AG09319 (cell line): ENCODE measurements at regions not wholly inside any gene's neighbourhood (a gene's known extent, or its start where the extent isn't known, plus 50 kb on each side); places are given as distances from the start of the nearest gene placed in this dataset.

Experiments used
- DNase-seq: peaks from one replicate; pipeline ENCODE4 v3.0.0-alpha.2; 2010; ENCODE audit warnings: low read depth; ENCODE audit errors: extremely low read depth
- CTCF ChIP-seq: IDR thresholded peaks from 2 replicates; pipeline ENCODE4 v1.5.1; 2011; ENCODE audit warnings: low read depth, mild to moderate bottlenecking, inconsistent platforms, low read length, moderate library complexity

GRCh38 chr12:132428936-132429601 is 60.9 kb upstream of the FBRSL1 start:
- DNase-seq, result no peak
- no peak for TF ChIP-seq CTCF

GRCh38 chr12:132427999-132428935 is 61.7 kb upstream of the FBRSL1 start:
- no peak for TF ChIP-seq CTCF
- DNase-seq, result no peak

DNA sequence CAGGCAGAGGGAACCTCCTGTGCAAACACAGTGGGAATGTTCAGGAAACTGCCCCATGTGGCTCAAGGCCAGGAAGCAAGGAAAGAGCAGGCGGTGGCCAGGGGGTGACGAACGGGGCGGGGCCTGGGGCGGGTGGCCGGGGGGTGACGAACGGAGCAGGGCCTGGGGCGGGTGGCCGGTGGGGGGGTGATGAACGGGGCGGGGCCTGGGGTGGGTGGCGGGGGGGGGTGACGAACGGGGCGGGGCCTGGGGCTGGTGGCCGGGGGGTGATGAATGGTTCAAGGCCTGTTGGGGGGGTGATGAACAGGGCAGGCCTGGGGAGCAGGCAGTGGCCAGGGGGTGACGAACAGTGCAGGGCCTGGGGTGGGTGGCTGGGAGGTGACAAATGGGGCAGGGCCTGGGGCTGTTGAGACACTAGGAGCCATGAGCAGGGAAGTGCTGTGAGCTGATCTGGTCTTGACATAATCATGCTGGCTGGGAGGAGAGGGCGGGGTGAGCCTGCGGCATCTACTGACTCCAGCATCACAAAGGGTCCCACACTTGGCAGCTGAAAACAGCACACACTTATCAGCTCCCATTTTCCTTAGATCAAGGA is 62.7 kb upstream of the FBRSL1 start:
- TF ChIP-seq CTCF, result no peak
- no peak for DNase-seq

DNA sequence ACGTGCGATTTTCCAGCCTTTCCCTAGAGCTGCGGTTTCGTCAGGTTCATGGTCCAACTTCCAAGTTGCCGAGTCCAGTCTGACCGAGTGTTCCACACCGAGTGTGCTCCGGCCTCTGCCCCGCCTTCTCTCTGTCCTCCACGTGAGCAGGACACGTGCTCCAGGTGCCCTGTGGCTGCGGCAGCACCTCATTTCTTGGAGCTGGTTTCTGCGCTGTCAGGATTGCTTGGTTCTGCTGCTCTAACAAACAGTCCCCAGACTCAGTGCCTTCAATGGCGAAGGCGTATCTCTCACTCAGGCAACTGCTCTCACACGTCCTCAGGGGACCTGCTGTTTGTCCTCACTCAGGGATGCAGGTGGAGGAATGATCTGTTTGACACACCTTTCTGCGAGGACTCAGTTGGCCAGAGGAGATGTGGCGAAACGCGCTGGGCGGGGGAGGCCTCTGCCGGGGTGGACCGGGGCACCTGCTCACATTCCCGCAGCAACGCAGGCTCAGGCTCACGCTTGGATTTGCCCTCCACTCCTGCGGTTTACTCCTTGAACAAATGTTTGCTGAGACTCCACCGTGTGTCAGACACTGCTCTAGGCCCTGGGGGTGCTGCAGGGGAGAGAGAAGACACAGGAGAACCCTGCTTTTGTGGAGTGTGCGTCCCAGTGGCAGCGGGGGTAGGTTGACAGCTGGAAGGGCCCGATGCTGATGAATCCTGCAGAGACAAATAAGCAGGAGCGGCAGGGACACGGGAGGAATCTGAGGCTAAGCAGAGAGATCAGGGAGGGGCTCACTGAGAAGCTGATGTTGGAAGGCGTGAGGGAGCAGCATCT is 63.4 kb upstream of the FBRSL1 start:
- DNase-seq, result no peak
- TF ChIP-seq CTCF, result no peak

DNA sequence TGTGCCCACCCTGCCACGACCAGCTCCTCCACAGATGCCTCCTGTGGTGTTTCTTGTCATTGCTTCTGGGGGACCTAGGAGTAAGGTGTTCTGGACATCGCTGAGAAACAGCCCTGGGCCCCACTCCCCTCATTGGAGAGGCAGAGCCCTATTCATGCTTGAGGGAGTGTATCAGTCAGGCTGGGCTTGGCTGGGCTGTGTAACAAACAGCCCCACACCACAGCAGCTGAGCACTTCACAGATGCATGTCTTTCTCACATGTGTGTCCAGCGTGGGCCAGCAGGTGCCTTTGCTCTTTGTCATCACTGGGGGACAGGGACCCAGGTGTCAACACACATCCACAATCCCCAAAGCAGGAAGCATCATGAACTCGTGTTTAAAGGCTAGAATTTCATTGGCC is 65.1 kb upstream of the FBRSL1 start:
- DNase-seq, result no peak
- TF ChIP-seq CTCF, result no peak

GRCh38 chr12:132423820-132424645 is 65.9 kb upstream of the FBRSL1 start:
- no peak for TF ChIP-seq CTCF
- DNase-seq, result no peak
